ENCODE measurements at regions not wholly inside any gene's neighbourhood (a gene's known extent, or its start where the extent isn't known, plus 50 kb on each side); places are given as distances from the start of the nearest gene placed in this dataset.

DNA sequence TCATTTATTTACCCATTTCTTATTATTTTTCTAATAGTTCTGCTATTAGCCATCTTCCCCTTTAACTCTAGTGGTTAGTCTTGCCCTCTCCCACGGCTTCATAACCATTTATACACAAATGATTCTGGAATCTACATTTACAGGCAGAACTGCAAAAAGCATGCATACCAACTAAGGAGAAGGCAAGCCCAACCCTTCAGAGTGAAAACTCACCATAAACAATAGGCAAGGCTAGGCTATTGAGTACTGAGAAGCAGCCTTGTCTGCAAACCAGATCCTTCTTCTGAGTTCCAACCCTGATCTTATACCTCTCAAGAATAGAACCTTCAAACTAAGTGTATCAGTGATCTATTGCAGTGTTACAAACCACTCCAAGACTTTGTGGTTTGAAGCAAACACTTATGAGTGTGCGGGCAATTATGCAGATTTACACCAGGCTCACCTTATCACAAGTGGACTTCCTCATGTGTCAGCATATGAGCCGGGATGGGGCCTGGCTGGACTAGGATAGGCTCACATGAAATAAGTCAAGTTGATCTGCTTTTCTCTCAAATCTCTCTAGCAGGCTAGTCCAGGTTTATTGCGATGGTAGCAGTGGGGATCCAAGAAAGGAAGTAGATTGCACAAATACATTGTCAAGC is 896.9 kb upstream of the PHF14 start:
- TF ChIP-seq, protein P1, sequence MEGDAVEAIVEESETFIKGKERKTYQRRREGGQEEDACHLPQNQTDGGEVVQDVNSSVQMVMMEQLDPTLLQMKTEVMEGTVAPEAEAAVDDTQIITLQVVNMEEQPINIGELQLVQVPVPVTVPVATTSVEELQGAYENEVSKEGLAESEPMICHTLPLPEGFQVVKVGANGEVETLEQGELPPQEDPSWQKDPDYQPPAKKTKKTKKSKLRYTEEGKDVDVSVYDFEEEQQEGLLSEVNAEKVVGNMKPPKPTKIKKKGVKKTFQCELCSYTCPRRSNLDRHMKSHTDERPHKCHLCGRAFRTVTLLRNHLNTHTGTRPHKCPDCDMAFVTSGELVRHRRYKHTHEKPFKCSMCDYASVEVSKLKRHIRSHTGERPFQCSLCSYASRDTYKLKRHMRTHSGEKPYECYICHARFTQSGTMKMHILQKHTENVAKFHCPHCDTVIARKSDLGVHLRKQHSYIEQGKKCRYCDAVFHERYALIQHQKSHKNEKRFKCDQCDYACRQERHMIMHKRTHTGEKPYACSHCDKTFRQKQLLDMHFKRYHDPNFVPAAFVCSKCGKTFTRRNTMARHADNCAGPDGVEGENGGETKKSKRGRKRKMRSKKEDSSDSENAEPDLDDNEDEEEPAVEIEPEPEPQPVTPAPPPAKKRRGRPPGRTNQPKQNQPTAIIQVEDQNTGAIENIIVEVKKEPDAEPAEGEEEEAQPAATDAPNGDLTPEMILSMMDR (IDR thresholded peaks at IDR 0.05; ENCODE audit: insufficient read depth, low read length): no peak
- H3K4me3 ChIP-seq (ENCODE audit: low read depth, low read length): no peak overlapping the region
- DNase-seq (ENCODE audit: low read depth): no peak

- no peak for DNase-seq (ENCODE audit: low read depth)
- TF ChIP-seq, protein P1 (IDR thresholded peaks at IDR 0.05; ENCODE audit: insufficient read depth, low read length): no peak
- no peak overlapping the region for H3K4me3 ChIP-seq (ENCODE audit: low read depth, low read length)
Measured at GRCh38 chr7:10079572-10079971, 894.1 kb upstream of the PHF14 start.

DNA sequence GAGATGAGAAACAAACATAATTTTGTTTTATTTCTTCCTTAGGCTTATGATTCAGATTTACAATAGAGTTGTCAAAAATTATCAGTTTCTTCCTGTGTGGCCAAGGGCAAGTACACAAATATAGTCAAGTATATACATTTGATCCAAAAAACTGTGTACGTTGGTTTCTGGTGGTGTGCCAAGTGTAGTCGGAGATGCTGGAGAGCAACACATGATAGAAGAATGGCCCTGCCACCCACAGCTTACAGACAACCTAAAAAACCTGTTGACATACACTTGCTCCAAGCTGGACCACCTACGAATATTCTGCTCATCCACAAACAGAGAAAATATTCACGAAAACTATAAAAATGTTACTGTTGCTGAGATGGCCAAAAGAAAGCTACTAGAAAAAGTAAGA is 890.8 kb upstream of the PHF14 start:
- DNase-seq (ENCODE audit: low read depth): no peak
- no peak overlapping the region for H3K4me3 ChIP-seq (ENCODE audit: low read depth, low read length)
- TF ChIP-seq, protein P1 (IDR thresholded peaks at IDR 0.05; ENCODE audit: insufficient read depth, low read length): no peak

- TF ChIP-seq, protein P1 (IDR thresholded peaks at IDR 0.05; ENCODE audit: insufficient read depth, low read length): no peak
- no peak overlapping the region for H3K4me3 ChIP-seq (ENCODE audit: low read depth, low read length)
- no peak for DNase-seq (ENCODE audit: low read depth)
Measured at GRCh38 chr7:10083766-10084165, 889.9 kb upstream of the PHF14 start.

DNA sequence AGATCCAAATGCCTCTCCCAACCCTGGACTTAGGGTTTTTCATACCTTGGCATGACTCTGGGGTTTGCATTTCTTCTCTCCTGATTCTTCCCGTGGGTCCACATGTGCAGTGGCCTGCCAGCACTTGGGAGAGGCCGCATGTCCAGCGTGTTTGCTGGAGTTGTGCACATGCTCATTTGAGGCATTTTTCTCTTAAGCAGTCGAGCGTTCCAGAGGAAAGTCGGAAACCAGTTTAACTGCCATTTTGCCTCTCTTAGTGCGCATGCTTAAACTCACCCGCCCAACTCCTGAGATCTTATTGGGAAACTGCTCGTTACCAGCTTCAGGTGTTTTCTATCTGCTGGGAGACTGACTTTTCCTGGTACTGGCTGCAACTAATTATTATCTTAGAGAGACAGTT is 888.4 kb upstream of the PHF14 start:
- TF ChIP-seq, protein P1 (IDR thresholded peaks at IDR 0.05; ENCODE audit: insufficient read depth, low read length): no peak
- H3K4me3 ChIP-seq (ENCODE audit: low read depth, low read length): no peak overlapping the region
- no peak for DNase-seq (ENCODE audit: low read depth)

DNA sequence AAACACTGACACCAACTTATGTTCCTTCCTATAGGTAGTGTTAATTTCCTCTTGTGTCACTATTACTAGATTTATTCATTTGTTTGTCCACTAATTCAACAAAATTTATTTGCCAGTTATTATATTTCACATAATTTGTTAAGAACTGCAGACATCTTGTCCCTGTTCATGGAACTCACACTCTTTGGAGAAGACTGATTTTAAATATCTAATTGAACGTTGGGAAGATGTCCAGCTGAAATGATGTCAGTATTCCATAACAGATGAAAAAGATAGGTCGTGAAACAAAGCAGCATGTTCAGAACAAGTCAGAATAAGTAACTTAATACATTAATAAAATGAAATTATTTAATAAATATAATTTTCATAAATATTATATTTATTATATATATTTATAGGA is 873.1 kb upstream of the PHF14 start:
- TF ChIP-seq, protein P1 (IDR thresholded peaks at IDR 0.05; ENCODE audit: insufficient read depth, low read length): no peak
- H3K4me3 ChIP-seq (ENCODE audit: low read depth, low read length): no peak overlapping the region
- no peak for DNase-seq (ENCODE audit: low read depth)

DNA sequence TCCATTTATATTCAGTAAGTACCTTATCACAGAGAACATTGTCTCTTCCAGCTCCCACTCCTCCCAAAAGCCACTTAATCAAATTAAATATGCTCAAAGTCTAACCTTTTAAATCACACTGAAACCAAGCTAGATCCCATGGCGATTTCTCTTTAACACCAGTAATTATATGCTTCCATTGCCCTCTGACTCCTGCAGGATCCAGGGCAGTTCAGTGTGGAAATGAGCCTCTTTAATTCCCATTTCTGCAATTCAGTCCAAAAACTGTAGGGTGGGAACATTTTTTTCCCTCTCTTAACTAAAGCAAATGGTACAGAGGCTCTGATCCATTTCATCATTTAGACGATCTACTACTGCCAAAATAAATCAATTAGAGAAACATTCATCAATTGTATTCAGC is 872.3 kb upstream of the PHF14 start:
- DNase-seq (ENCODE audit: low read depth): no peak
- TF ChIP-seq, protein P1 (IDR thresholded peaks at IDR 0.05; ENCODE audit: insufficient read depth, low read length): no peak
- H3K4me3 ChIP-seq (ENCODE audit: low read depth, low read length): no peak overlapping the region
